ENCODE measurements at regions not wholly inside any gene's neighbourhood (a gene's known extent, or its start where the extent isn't known, plus 50 kb on each side); places are given as distances from the start of the nearest gene placed in this dataset.
"Not testable (repeated sequence)": the region's sequence is repeated elsewhere in the genome, so short reads cannot be mapped to it uniquely, and the experiment has no call there.

GRCh38 chr9:82777366-82777765 lies 285.6 kb downstream of the RASEF start:
- Histone ChIP-seq H3K9me3 (ENCODE audit: low read length) (no peaks in the 10 kb centered on the region), H4K20me1 (ENCODE audit: insufficient read depth) (no peaks in the 10 kb centered on the region), H3K79me2 (replicated peaks; ENCODE audit: insufficient read depth, low read length) (no peaks in the 10 kb centered on the region), H3K4me3 (ENCODE audit: low read length) (no peak overlapping the region), H3F3A (ENCODE audit: insufficient read depth, low read length, poor library complexity, severe bottlenecking) (no peaks in the 10 kb centered on the region), H3K27ac (ENCODE audit: low read length) (no peak overlapping the region), H3K27me3 (ENCODE audit: insufficient read depth, low read depth, low read length) (no peaks in the 10 kb centered on the region), H3K9ac (ENCODE audit: low read length) (no peak overlapping the region), H3K36me3 (ENCODE audit: insufficient read depth, low read length) (no peaks in the 10 kb centered on the region), H3K9me2 (ENCODE audit: insufficient read depth, low read length) (no peaks in the 10 kb centered on the region), H3K4me2 (ENCODE audit: low read length) (no peak overlapping the region), H2AFZ (ENCODE audit: low read depth, low read length) (no peak overlapping the region)
- TF ChIP-seq SMC3 (conservative IDR thresholded peaks at IDR 0.05; ENCODE audit: poor library complexity) (no peak), EZH2 (IDR thresholded peaks at IDR 0.05; ENCODE audit: borderline replicate concordance, insufficient read depth, low read length, poor library complexity, severe bottlenecking) (no peak), MXI1 (conservative IDR thresholded peaks at IDR 0.05; ENCODE audit: poor library complexity, severe bottlenecking) (no peak), POLR2AphosphoS5 (IDR thresholded peaks at IDR 0.05) (no peak)

GRCh38 chr9:82778923-82779322 lies 284.0 kb downstream of the RASEF start:
- not testable (repeated sequence) for H3K36me3 ChIP-seq (ENCODE audit: insufficient read depth, low read length); H3F3A ChIP-seq (ENCODE audit: insufficient read depth, low read length, poor library complexity, severe bottlenecking); H3K27ac ChIP-seq (ENCODE audit: low read length); H3K79me2 ChIP-seq (replicated peaks; ENCODE audit: insufficient read depth, low read length); H3K9ac ChIP-seq (ENCODE audit: low read length); H3K9me2 ChIP-seq (ENCODE audit: insufficient read depth, low read length); H2AFZ ChIP-seq (ENCODE audit: low read depth, low read length); H3K27me3 ChIP-seq (ENCODE audit: insufficient read depth, low read depth, low read length); H3K9me3 ChIP-seq (ENCODE audit: low read length); H4K20me1 ChIP-seq (ENCODE audit: insufficient read depth); H3K4me3 ChIP-seq (ENCODE audit: low read length); H3K4me2 ChIP-seq (ENCODE audit: low read length)

GRCh38 chr9:82780017-82780416 lies 282.9 kb downstream of the RASEF start:
- Histone ChIP-seq H3K36me3 (ENCODE audit: insufficient read depth, low read length) (no peaks in the 10 kb centered on the region), H3K79me2 (replicated peaks; ENCODE audit: insufficient read depth, low read length) (no peaks in the 10 kb centered on the region), H3K4me3 (ENCODE audit: low read length) (no peak overlapping the region), H2AFZ (ENCODE audit: low read depth, low read length) (no peak overlapping the region), H3F3A (ENCODE audit: insufficient read depth, low read length, poor library complexity, severe bottlenecking) (no peaks in the 10 kb centered on the region), H3K4me2 (ENCODE audit: low read length) (no peak overlapping the region), H3K27me3 (ENCODE audit: insufficient read depth, low read depth, low read length) (no peaks in the 10 kb centered on the region), H4K20me1 (ENCODE audit: insufficient read depth) (no peaks in the 10 kb centered on the region), H3K27ac (ENCODE audit: low read length) (no peak overlapping the region), H3K9me2 (ENCODE audit: insufficient read depth, low read length) (no peaks in the 10 kb centered on the region), H3K9me3 (ENCODE audit: low read length) (no peaks in the 10 kb centered on the region), H3K9ac (ENCODE audit: low read length) (no peak overlapping the region)
- no peak for TF ChIP-seq RAD21 (conservative IDR thresholded peaks at IDR 0.05)
- no peak for TF ChIP-seq EZH2 (IDR thresholded peaks at IDR 0.05; ENCODE audit: borderline replicate concordance, insufficient read depth, low read length, poor library complexity, severe bottlenecking)
- TF ChIP-seq SMC3 (conservative IDR thresholded peaks at IDR 0.05; ENCODE audit: poor library complexity) = no peak
- TF ChIP-seq MXI1 (conservative IDR thresholded peaks at IDR 0.05; ENCODE audit: poor library complexity, severe bottlenecking) = no peak
- no peak for TF ChIP-seq CTCF (IDR thresholded peaks at IDR 0.05; ENCODE audit: poor library complexity, severe bottlenecking)
- no peak for TF ChIP-seq TAF1 (IDR thresholded peaks at IDR 0.05; ENCODE audit: low read depth)
- no peak for TF ChIP-seq POLR2AphosphoS5 (IDR thresholded peaks at IDR 0.05)
- no peak for TF ChIP-seq EP300 (conservative IDR thresholded peaks at IDR 0.05; ENCODE audit: poor library complexity, severe bottlenecking)
- TF ChIP-seq REST (IDR thresholded peaks at IDR 0.05; ENCODE audit: borderline replicate concordance) = no peak
